HG03108 (cell line): ENCODE measurements at regions not wholly inside any gene's neighbourhood (a gene's known extent, or its start where the extent isn't known, plus 50 kb on each side); places are given as distances from the start of the nearest gene placed in this dataset.

Experiments
- ATAC-seq: cut with Tn5 transposase; IDR thresholded peaks from one replicate; pipeline ENCODE4 v1.9.1; 2021; ENCODE audit warnings: moderate library complexity; ENCODE audit not compliant: unreplicated experiment

DNA sequence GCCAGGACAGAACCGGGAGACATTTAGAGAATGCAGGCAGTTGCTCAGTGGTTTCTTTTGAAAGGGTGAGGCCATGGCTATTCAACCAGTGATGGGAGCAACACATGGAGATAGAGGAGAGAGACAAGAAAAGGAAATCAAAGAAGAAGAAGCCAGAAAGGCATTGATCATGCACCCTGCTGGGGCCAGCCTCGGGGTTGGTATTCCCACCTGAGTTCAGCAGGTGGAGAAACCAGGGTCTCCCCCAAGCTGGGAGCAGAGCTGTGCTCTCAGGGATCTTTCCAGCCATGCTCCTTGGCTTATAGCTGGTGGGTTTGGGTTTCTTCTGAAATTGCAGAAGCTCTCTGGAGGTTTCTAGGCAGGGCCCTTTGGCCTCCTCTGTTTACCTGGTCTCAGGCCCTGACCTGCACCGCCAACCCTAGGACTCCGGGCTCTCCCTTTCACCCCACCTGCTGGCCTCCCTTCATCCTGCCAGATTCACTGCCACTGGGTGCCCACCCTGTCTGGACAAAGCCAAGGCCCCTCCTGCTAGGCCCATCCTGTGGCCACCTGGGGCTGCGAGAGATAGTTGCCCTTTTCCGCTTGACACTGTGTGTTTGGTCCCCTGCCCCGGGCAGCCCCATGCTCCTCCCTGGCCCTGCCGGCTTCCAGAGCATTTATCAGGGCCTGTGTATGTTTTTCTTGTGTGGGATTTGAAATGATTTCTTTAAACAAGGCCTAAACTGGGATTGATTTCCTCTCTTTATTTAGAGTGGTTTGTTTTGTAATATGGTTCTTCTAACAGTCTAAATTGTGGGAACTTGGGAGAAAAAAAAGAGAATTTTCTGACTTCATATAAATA lies 126.7 kb downstream of the DDX1 start:
- no peak for ATAC-seq

DNA sequence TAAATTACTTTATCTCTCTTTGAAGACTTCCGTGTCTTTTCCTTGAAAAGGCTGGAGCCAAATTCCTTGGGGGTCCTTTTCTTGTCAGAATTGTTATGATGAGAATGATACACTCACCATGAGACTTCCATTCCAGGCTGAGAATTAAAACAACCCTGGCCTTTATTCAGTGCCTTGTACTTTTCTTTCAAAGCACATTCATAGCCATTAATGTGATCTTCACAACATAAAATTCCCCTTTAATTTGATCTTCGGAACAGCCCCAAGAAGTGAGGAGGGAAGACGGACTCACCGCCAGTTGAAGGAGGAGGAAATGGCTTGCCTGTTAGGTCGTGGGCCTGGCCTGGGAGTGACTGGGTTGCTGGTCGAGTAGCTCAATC lies 127.3 kb downstream of the DDX1 start:
- ATAC-seq: no peak

DNA sequence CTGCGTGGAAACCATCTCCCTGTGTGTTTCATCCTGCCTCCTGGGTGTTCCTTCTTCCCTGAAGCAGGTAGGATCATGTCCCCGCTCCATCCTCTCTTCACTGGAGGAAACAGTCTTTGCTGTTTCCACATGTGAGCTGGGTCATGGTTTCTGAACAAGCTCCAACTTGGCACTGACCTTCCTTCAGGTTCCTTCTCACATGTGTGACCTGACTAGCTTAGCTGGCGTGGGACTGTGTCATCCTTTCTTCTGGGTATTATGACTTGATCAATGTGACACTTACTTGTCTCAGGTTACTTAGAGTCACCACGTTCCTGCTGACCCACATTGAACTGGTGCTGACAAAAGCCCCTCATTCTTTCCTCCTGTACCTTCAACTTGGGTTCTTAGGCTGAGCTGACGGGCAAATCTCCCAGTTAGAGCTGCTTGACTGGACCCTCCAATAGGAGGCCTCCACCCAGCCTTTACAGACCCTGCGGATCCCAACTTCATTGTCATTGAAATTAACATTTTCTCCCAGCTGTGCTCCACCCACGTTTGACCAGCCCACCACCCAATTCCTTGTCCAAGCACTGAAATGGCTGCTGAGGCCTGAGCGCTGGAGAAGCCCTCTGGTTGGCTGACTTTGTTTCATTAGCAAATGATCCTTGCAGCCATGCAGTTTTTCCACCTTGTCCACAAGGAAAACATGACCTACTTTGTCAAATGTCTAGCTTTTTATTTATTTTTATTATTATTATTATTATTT lies 128.1 kb downstream of the DDX1 start:
- ATAC-seq: no peak

DNA sequence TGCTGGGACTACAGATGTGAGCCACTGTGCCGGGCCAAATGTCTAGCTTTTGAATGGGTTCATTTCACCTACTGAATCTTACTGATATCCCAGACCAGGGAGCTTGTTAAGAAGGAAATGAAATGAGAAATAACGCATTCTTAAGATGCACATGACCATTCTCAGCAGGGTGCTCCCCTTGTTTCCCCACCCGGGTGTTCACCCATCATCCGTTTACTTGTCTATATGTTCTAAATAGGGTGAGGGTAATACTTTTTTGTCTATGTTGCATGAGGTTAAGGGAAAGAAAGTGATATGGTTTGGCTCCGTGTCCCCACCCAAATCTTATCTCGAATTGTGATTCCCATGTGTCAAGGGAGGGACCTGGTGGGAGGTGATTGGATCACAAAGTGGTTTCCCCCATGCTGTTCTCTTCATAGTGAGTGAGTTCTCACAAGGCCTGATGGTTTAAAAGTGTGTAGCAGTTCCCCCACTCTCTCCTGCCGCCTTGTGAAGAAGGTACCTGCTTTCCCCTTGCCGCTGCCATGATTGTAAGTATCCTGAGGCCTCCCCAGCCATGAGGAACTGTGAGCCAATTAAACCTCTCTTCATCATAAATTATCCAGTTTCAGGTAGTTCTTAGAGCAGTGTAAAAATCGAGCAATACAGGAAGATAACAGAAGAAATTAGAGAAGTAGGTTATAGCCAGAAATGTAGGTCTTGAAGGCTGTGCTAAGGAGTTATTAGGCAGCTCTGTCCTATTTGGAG lies 129.1 kb downstream of the DDX1 start:
- ATAC-seq: no peak

DNA sequence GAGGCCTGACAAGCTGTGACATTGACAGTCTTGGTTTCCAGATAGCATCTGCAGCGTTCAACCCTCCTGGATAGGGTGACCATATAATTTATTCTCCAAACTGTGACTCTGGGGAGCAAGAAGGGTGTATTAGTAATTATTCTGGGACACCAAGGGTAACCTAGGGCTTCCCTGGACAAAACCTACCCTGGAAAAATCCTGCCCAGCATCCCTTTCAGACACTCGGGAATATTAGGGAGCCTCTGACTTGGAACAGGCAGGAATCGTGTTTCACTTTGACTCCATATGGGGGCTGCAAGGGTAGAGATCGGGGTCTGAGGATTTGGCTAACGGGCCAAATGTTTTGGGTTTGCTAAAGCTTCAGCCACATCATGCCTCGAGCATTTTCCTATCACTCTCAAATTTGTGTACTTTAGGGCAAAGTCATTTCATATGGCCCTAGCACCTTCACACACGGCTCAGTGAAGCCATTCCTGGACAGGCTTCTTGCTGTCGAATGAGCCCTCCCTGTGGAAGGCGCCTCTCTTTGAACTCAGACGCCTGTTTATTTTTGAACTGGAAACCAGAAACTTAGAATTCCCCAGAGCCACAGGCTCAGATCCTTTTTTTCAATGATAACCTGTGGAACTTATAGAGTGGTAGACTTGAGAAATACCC lies 129.9 kb downstream of the DDX1 start:
- ATAC-seq: no peak

DNA sequence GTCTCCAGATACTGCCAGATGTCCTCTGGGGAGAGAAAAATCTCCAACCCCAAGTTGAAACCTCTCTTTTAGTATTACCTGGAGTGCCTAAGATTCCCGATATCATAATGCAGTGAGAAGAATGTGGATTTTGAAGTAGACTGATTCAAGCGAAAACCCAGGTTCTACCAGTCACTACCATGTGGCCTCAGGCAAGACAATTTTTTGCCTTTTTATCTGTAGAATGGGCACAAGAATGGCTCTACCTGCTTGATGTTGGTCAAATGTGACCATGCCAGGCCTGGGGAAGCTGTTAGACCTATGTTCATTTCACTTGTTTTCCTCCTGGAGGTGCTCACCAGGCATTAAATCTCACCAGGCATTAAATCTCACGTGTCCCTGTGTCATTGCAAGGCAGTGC lies 131.3 kb downstream of the DDX1 start:
- no peak for ATAC-seq

DNA sequence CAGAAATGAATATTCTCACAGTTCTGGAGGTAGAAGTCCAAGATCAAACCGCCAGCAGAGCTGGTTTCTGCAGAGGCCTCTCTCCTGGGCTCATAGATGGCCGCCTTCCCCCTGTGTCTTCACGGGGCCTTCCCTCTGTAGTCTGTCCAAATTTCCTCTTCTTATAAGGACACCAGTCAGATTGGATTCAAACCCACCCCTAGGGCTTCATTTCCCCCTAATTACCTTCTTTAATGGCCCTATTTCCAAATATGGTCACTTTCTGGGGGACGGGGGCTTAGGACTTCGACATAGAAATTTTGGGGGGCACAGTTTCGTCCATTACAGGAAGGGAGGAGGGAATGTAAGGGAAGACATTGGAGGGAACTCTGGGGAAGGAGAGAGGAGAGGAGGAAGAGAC lies 132.6 kb downstream of the DDX1 start:
- no peak for ATAC-seq

DNA sequence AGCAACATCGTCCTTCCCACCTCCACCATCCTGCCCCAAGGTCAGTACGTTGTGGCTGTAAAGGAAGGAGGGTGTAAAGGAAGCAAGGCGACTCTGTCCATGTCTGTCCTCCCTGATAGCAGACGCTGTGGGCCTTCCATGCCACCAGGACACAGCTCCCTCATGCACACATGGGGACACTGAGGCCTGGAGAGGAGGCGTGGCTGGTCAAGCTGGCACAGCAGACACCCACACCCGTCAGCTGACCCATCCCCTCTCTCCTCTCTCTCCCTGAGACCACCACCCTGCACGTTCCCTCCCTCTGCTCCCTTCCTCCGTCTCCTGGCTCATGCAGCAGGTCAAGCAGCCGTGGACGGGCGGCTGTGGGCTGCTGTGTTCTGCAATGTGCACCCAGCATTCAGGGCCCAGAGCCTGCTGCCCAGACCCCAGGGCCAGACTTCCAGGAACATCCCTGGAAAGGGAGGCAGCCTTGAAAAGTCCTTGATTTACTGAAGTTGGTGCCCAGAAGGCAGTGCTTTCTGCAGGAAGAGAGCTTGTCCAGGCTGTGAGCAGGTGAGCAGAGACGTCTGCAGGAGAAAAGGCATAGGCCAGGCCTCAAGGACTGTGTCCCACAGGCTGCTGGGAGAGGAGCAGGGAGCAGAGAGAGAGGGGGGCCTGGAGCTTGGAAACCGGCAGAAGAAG lies 133.6 kb downstream of the DDX1 start:
- no peak for ATAC-seq

DNA sequence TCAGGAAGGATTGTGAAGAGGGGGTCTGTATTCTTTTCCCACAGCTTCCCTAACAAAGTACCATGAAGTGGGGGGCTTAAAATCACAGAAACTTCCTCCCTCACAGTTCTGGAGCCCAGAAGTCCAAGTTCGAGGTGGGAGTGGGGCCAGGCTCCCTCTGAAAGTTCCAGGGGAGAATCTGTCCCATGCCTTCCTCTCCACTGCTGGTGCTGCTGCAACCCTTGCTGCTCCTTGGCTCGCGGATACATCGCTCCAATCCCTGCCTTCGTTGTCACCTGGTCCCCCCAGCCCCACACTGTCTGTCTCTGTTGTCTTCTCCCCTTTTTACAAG lies 134.1 kb downstream of the DDX1 start:
- ATAC-seq: no peak

DNA sequence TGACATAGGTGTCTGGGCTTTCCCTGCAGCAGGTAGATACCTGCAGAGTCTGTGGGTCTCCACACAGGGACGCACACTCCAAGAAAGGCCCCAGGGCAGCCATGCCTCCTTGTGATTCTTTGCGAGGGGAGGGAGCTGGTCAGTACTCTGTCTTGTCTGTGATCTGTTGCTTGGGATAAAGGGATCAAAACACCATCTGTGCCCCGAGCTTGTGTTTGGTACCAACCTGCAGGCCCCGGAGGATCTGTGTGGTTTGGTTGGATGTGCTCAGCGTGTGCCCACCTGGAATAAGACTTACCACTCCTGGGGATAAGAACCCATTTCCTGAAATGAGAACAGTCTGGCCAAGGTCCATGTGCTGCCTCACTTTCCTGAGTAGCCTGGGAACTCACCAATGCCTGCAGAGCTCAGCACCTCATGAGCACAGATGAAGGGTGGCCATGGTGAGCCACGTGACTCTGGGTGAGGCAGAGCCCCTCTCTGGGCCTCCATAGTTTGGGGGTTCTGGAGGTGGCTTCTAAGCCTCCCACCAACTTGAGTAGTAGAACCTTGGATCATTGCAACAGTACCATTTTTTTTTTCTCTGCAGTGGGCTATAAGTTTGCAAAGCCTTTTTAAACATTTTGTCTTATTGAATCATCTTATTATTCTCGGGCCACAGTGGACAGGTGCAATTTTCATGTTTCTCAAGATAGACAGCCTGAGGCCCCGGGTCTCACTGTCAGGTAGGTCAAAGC lies 134.8 kb downstream of the DDX1 start:
- no peak for ATAC-seq

DNA sequence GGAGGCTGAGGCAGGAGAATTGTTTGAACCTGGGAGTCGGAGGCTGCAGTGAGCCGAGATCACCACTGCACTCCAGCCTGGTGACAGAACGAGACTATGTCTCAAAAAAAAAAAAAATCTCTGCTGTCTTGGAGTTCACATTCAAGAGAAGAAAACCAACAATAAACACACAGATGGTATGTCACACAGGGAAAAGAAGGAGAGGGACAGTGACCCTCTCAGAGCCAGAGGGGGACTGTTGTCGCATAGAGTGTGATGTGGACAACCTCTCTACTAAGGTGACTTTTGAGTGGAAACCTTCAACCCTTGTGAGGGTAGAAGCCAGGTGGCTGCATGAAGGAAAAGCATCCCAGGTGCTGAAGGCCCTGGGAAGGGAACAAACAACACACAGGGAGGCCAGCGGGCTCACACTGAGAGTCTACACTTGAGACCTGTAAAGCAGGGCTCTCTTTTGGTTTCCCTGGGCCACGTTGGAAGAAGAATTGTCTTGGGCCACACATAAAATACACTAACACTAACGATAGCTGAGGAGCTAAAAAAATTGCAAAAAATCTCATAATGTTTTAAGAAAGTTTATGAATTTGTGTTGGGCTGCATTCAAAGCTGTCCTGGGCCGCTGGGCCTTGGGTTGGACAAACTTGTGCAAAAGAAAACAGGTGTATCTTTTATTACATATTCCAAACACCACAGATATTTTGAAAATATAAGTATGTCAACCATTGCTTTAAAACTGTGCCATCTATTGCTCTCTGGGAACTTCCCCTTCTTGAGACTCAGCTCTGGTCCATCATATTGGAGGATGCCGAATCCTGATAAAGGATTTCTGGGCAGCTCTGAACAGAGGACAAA lies 136.0 kb downstream of the DDX1 start:
- no peak for ATAC-seq

DNA sequence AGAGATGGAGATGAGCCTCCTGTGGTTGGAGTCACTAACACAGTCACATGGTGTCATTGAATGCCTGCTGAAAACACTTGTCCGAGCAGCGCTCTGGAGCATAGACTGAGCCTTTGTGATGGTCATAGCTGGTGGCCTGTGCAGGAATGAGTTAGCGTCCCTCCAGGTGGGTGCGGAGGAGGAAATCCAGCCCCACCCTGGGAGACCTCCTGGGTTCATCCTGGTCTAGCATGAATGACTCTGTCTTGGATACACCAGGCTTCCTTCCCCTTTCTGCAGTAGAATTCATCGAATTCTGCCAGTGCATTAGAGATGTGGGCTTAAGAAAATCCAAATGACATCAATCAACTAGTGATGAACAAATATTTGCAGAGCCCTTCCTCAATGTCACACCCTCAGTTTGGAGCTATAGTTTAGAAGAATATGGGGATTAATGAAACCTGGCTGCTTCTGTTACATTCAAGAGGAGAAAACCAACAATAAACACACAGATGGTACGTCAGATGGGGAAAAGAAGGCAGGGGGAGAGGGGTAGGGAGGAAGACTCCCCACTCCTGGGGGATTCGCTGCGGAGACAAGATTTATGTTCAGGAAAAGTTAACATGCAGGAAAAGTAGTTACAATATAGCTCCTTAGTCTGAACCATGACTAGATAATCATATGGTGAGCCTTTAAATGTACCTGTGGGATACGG lies 136.7 kb downstream of the DDX1 start:
- ATAC-seq: no peak

DNA sequence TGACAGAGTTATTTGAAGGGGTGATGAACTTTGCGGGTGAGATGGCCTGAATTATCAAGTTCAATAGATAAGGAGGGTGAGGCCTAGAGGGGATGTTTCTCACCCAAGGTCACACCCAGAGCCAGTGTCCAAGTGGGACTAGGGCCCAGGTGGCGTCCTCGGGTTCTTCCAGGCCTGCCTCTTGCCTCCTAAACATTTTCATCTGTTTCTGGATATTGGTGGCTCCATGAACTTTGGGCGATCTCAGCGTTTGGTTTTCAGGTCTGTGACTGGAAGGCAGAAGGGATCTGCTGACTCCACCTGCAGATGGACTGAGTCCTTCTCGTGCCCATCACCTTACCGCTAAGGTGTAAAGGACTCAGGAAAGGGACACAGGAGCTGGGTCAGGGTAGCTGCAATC lies 137.3 kb downstream of the DDX1 start:
- no peak for ATAC-seq

DNA sequence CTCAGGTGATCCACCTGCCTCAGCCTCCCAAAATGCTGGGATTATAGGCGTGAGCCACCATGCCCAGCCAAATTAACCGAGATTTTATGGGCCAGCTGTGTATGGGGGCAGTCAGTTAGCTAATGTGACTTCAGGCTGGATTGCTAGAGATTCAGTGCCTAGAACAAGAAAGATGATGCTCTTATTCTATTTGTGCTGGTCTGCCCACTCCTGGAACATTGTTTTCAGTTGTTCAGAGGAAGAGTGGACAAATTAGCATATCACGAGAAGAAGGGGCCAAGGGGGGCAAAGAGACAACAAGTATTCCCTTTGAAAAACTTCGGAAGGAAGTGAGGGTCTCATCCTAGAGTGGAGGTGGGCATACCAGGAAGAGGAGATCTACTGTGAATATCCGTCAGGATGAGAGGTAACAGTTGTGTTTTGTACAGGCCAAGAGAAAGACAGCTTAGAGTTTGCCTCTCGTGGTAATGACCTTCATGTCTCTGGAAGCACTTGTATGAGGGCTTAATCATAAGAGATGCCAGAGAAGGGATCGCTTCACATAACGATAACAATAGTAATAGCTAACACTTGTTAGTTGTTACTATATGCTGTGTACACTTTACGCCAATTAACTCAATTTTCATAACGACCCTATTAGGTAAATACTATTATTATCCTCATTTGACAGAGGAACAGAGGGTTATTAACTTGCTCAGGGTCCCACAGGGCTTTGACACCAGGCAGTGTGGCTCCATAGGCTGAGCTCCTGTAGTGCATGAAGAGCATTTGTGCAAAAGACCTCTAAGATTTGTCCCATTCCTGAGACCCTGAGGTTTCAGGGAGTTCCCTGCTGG lies 138.3 kb downstream of the DDX1 start:
- peak; percentile 3 for ATAC-seq

DNA sequence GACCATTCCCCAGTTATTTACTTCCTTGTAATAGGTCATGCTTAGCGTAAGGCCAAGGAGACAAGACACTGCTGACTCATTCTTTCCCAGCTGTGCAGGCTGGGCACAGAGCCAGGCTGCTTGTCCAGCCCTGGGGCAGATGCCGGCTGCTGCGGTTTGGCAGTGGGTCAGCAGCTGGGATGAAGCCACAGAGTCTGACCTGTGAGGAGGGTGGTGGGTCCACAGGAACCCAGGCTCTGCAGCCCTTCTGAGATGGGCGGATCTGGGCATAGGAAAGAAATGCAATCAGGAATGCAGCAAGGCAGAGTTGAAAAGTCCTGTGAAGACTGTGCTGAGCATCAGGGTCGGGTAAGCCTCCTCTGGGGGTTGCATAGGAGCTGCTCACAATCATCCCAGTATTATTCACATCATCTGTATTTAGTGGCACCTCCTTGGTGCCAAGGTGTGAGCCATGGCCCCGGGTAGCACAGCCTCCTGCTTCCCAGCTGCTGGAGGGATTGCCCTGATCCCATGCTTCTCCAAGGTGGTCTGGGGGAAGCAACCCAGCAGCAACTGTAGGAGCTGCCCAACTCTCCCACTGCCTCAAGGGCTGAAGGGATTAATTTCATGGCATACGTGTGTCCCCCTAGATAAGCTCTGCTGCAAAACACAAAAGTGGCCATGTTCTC lies 139.0 kb downstream of the DDX1 start:
- peak; percentile 38 for ATAC-seq

DNA sequence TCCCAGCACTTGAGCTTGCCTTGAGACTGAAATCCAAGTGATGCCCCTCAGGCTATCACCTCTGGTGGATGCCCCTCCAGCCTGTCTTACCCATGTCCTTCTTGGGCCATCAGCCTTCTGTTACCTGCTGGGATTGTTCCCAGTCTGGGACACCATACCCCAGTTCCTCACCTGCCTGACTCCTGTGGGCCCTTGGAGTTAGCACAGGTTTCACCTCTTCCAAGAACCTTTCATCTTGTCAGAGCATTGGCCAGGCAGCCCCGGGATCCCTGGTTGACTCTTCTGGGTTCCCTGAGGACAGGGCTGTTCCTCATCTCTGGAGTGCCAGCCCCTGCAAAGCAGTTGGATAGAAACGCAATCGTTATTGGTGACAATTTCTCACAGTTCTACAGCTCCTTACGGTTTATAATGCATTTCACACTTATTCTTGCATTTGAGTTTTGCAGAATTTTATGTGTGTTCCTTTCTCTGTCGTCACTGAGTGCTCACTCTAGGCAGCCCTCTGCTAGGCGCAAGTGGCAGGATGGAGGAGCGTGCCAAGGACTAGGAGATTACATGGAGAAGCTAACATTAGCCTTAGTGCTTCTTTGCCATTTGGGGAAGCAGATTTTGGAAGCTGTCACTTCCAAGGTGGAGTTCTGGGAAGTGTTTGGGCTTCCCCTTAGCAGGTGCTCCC lies 139.7 kb downstream of the DDX1 start:
- no peak for ATAC-seq

DNA sequence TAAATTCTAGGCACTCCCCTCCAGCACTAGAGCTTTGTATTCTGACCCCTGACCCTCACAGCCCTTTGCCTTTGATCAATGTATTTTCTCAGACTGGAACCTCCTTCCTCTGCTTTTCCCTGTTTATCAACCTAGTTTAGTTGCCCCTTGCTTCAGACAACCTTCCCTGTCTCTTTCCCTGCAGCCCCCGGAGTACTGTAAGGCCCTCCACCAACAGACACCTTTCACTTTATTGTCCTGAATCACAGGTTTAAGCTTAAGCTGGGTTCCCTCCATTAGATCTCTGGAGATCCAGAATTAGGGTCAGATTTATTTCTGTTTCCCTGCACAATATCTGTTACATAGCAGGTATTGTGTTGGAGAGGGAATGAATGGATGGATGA lies 140.2 kb downstream of the DDX1 start:
- no peak for ATAC-seq
